WTC11 (cell line): ENCODE measurements at regions not wholly inside any gene's neighbourhood (a gene's known extent, or its start where the extent isn't known, plus 50 kb on each side); places are given as distances from the start of the nearest gene placed in this dataset.

Experiments
- ATAC-seq: fragments of 200-7000 bp; cut with Tn5 transposase; 2 replicates; pipeline ENCODE4 v1.10.0; 2021; ENCODE audit warnings: mild to moderate bottlenecking, moderate library complexity
- CTCF ChIA-PET: fragments of 300-600 bp; sonication (Branson Sonifier 250); formaldehyde crosslinking; loops from one replicate; lab custom pipeline; 2021; ENCODE audit warnings: antibody characterized with exemption; lab: Charles Lee
- POLR2A ChIA-PET: fragments of 350-600 bp; sonication (Branson Sonifier 250); formaldehyde crosslinking; loops from one replicate; lab custom pipeline; 2021; ENCODE audit warnings: antibody characterized with exemption; lab: Charles Lee
- DNase-seq: peaks from one replicate; pipeline ENCODE4 v3.0.0; 2021; ENCODE audit warnings: low spot score
- H3K27ac Mint-ChIP-seq: 2 replicates; pipeline ENCODE4 v1.8.0; 2021; ENCODE audit warnings: mixed read lengths
- H3K27me3 Mint-ChIP-seq: 2 replicates; pipeline ENCODE4 v1.8.0; 2021; ENCODE audit warnings: low read depth, mild to moderate bottlenecking, moderate library complexity, mixed read lengths
- H3K36me3 Mint-ChIP-seq: 2 replicates; pipeline ENCODE4 v1.8.0; 2021; ENCODE audit warnings: mixed read lengths
- H3K4me1 Mint-ChIP-seq: 2 replicates; pipeline ENCODE4 v1.8.0; 2022; ENCODE audit warnings: mixed read lengths
- H3K4me3 Mint-ChIP-seq: 2 replicates; pipeline ENCODE4 v1.8.0; 2021; ENCODE audit warnings: mild to moderate bottlenecking, moderate library complexity, mixed read lengths
- H3K9me3 Mint-ChIP-seq: 2 replicates; pipeline ENCODE4 v1.8.0; 2021; ENCODE audit warnings: mixed read lengths
- CREB1 ChIP-seq: sonication (generic); formaldehyde crosslinking; IDR thresholded peaks from 2 replicates; pipeline ENCODE4 v1.8.0; 2023; ENCODE audit warnings: mild to moderate bottlenecking, missing genetic modification reagents
- CTCF ChIP-seq: fragments of 200-600 bp; IDR thresholded peaks from 2 replicates; pipeline ENCODE4 v1.8.0; 2022; ENCODE audit warnings: antibody characterized with exemption
- E2F5 ChIP-seq: sonication (generic); formaldehyde crosslinking; IDR thresholded peaks from 2 replicates; pipeline ENCODE4 v1.8.1; 2022; ENCODE audit warnings: mild to moderate bottlenecking, moderate library complexity, missing genetic modification reagents
- EMX1 ChIP-seq: fragments of 250-450 bp; sonication (Bioruptor Pico); IDR thresholded peaks from 2 replicates; pipeline ENCODE4 v1.8.0; 2021; ENCODE audit warnings: mild to moderate bottlenecking
- GABPB1 ChIP-seq: sonication (generic); formaldehyde crosslinking; IDR thresholded peaks from 2 replicates; pipeline ENCODE4 v1.8.1; 2023; ENCODE audit warnings: mild to moderate bottlenecking, missing genetic modification reagents
- GTF2I ChIP-seq: fragments of 250-450 bp; sonication (Bioruptor Pico); conservative IDR thresholded peaks from 2 replicates; pipeline ENCODE4 v1.4.0; 2021; ENCODE audit warnings: mild to moderate bottlenecking
- HMGA2 ChIP-seq: fragments of 250-450 bp; sonication (Bioruptor Pico); IDR thresholded peaks from 2 replicates; pipeline ENCODE4 v1.4.0; 2021; ENCODE audit warnings: mild to moderate bottlenecking, moderate library complexity
- IRF1 ChIP-seq: sonication (generic); formaldehyde crosslinking; IDR thresholded peaks from 2 replicates; pipeline ENCODE4 v1.8.0; 2023; ENCODE audit warnings: missing genetic modification reagents
- KAT7 ChIP-seq: sonication (generic); formaldehyde crosslinking; IDR thresholded peaks from 2 replicates; pipeline ENCODE4 v1.8.1; 2023; ENCODE audit warnings: missing genetic modification reagents, mild to moderate bottlenecking, borderline replicate concordance
- MAX ChIP-seq: sonication (generic); formaldehyde crosslinking; IDR thresholded peaks from 2 replicates; pipeline ENCODE4 v1.8.0; 2022; ENCODE audit warnings: mild to moderate bottlenecking, missing genetic modification reagents
- MXD4 ChIP-seq: fragments of 250-450 bp; sonication (Bioruptor Pico); IDR thresholded peaks from 2 replicates; pipeline ENCODE4 v1.8.0; 2021; ENCODE audit warnings: mild to moderate bottlenecking, moderate library complexity, borderline replicate concordance
- PRDM15 ChIP-seq: sonication (generic); formaldehyde crosslinking; IDR thresholded peaks from 2 replicates; pipeline ENCODE4 v1.8.0; 2022; ENCODE audit warnings: missing genetic modification reagents
- PRRX2 ChIP-seq: fragments of 250-450 bp; sonication (Bioruptor Pico); IDR thresholded peaks from 2 replicates; pipeline ENCODE4 v1.8.0; 2021; ENCODE audit warnings: mild to moderate bottlenecking
- SMAD3 ChIP-seq: sonication (generic); formaldehyde crosslinking; IDR thresholded peaks from 2 replicates; pipeline ENCODE4 v1.8.0; 2022; ENCODE audit warnings: missing genetic modification reagents, mild to moderate bottlenecking, borderline replicate concordance
- SOX15 ChIP-seq: fragments of 250-450 bp; sonication (Bioruptor Pico); IDR thresholded peaks from 2 replicates; pipeline ENCODE4 v1.9.0; 2021; ENCODE audit warnings: mild to moderate bottlenecking
- SP1 ChIP-seq: sonication (generic); formaldehyde crosslinking; conservative IDR thresholded peaks from 2 replicates; pipeline ENCODE4 v1.8.1; 2022; ENCODE audit warnings: missing genetic modification reagents
- TEAD1 ChIP-seq: sonication (generic); formaldehyde crosslinking; IDR thresholded peaks from 2 replicates; pipeline ENCODE4 v1.8.0; 2022; ENCODE audit warnings: mild to moderate bottlenecking, missing genetic modification reagents
- ZNF138 ChIP-seq: sonication (generic); formaldehyde crosslinking; conservative IDR thresholded peaks from 2 replicates; pipeline ENCODE4 v1.8.1; 2022; ENCODE audit warnings: mild to moderate bottlenecking, moderate library complexity, missing genetic modification reagents
- ZNF317 ChIP-seq: sonication (generic); formaldehyde crosslinking; IDR thresholded peaks from 2 replicates; pipeline ENCODE4 v1.8.1; 2023; ENCODE audit warnings: low read depth, mild to moderate bottlenecking, moderate library complexity, missing genetic modification reagents, borderline replicate concordance
- ZNF423 ChIP-seq: fragments of 250-450 bp; sonication (Bioruptor Pico); IDR thresholded peaks from 2 replicates; pipeline ENCODE4 v2.1.2; 2022; ENCODE audit warnings: mild to moderate bottlenecking, moderate library complexity
- ZNF425 ChIP-seq: fragments of 250-450 bp; sonication (Bioruptor Pico); conservative IDR thresholded peaks from 2 replicates; pipeline ENCODE4 v1.9.0; 2021; ENCODE audit warnings: mild to moderate bottlenecking
- ZNF671 ChIP-seq: fragments of 250-450 bp; sonication (Bioruptor Pico); IDR thresholded peaks from 2 replicates; pipeline ENCODE4 v1.8.0; 2021; ENCODE audit warnings: mild to moderate bottlenecking

GRCh38 chr4:180407275-180407885 is 1835.8 kb upstream of the TENM3 start (continued):
- TF ChIP-seq E2F5 (CRISPR knock-in tag) (no peak), ZNF423 (CRISPR knock-in tag) (no peak)

- no peaks in the 10 kb centered on the region for H3K36me3 Mint-ChIP-seq
- H3K4me1 Mint-ChIP-seq = no peaks in the 10 kb centered on the region
- POLR2A ChIA-PET = no interaction called here
- H3K27ac Mint-ChIP-seq = no peak overlapping the region
- ATAC-seq = no peak
- CTCF ChIA-PET = no interaction called here
- no peaks in the 10 kb centered on the region for H3K27me3 Mint-ChIP-seq
- no peak for TF ChIP-seq CTCF
- no peak for TF ChIP-seq ZNF425 (CRISPR knock-in tag)
- no peak for TF ChIP-seq KAT7 (CRISPR knock-in tag)
- no peak for TF ChIP-seq MXD4 (CRISPR knock-in tag)
- no peak for TF ChIP-seq ZNF671 (CRISPR knock-in tag)
- no peak for TF ChIP-seq E2F5 (CRISPR knock-in tag)
- TF ChIP-seq CREB1 (CRISPR knock-in tag) = no peak
- no peak for TF ChIP-seq SOX15 (CRISPR knock-in tag)
- TF ChIP-seq IRF1 (CRISPR knock-in tag) = no peak
- no peak for TF ChIP-seq GABPB1
- TF ChIP-seq PRRX2 = no peak
- TF ChIP-seq EMX1 = no peak
- TF ChIP-seq SP1 (CRISPR knock-in tag) = no peak
- no peak for TF ChIP-seq ZNF138 (CRISPR knock-in tag)
- no peak for TF ChIP-seq TEAD1
- H3K4me3 Mint-ChIP-seq = no peak overlapping the region
- no peaks in the 10 kb centered on the region for H3K9me3 Mint-ChIP-seq
- DNase-seq = no peak
Observed at GRCh38 chr4:180418819-180419531, 1824.2 kb upstream of the TENM3 start.

GRCh38 chr4:180422989-180423711 is 1820.1 kb upstream of the TENM3 start:
- Mint-ChIP-seq H3K36me3 (no peaks in the 10 kb centered on the region), H3K27ac (no peak overlapping the region), H3K9me3 (no peaks in the 10 kb centered on the region), H3K4me3 (no peak overlapping the region), H3K27me3 (no peaks in the 10 kb centered on the region)
- DNase-seq (no peak), ATAC-seq (no peak)
- CTCF ChIA-PET = no interaction called here
- TF ChIP-seq SMAD3 (CRISPR knock-in tag) = no peak
- no peak for TF ChIP-seq PRDM15
- TF ChIP-seq ZNF317 (CRISPR knock-in tag) = no peak
- no peak for TF ChIP-seq GTF2I
- no peak for TF ChIP-seq E2F5 (CRISPR knock-in tag)
- no peak for TF ChIP-seq MAX (CRISPR knock-in tag)
- TF ChIP-seq HMGA2 (CRISPR knock-in tag) = no peak
- TF ChIP-seq, all 79 proteins: peak for 0
- POLR2A ChIA-PET = no interaction called here
- H3K4me1 Mint-ChIP-seq = no peaks in the 10 kb centered on the region
